Myocyte (in vitro differentiated cells): ENCODE measurements at regions not wholly inside any gene's neighbourhood (a gene's known extent, or its start where the extent isn't known, plus 50 kb on each side); places are given as distances from the start of the nearest gene placed in this dataset.

Experiments used
- DNase-seq: peaks from one replicate; pipeline ENCODE4 v3.0.0-alpha.2; 2012; ENCODE audit warnings: low read depth

DNA sequence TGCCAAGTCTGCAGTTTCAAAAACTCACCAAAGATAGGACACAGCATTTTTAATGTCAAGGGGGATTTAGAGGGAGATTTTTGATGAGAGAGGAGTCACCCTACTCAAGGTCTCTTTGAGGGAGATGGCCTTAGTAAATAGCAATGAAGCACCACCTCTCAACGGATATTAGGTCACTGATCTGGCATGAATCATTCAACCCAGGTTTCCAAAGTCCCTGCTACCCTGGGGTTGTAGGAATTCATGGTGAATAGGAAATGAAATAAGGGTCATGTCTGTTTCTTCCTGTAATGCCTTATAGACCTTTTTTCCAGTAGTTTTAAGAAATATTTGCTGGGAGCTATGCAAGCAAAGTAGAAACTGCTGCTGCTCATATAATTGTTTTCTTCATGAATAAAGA is 2154.9 kb downstream of the LRRC4C start:
- no peak for DNase-seq

- no peak for DNase-seq
Measured at GRCh38 chr11:39294648-39295047, 2164.8 kb downstream of the LRRC4C start.

GRCh38 chr11:39288011-39288410 is 2171.4 kb downstream of the LRRC4C start:
- DNase-seq = no peak

DNA sequence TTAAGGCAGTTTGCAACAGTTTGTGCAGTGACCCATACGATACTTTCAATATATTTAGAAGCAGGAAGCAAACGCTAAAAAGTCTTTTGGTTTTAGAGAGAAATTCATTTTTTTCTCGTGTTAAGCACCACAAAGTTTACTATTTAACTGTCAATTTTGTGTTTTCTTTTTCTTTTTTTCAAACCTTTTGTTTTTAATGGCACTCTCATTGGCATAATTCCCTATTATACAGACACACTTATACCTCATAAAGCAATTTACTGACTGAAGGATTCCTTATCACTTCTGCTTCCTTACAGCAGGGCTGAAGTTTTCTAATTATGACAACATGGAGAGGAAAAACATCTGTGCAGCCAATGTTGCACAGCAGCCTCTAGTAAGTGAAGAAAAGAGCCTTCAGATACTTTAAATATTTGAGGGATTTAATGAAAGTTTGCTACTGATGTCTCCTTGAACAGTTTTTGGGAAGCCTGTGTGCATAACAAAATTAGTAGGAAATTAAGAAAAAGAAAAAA is 2191.2 kb downstream of the LRRC4C start:
- no peak for DNase-seq

GRCh38 chr11:39255648-39256047 is 2203.8 kb downstream of the LRRC4C start:
- no peak for DNase-seq

DNA sequence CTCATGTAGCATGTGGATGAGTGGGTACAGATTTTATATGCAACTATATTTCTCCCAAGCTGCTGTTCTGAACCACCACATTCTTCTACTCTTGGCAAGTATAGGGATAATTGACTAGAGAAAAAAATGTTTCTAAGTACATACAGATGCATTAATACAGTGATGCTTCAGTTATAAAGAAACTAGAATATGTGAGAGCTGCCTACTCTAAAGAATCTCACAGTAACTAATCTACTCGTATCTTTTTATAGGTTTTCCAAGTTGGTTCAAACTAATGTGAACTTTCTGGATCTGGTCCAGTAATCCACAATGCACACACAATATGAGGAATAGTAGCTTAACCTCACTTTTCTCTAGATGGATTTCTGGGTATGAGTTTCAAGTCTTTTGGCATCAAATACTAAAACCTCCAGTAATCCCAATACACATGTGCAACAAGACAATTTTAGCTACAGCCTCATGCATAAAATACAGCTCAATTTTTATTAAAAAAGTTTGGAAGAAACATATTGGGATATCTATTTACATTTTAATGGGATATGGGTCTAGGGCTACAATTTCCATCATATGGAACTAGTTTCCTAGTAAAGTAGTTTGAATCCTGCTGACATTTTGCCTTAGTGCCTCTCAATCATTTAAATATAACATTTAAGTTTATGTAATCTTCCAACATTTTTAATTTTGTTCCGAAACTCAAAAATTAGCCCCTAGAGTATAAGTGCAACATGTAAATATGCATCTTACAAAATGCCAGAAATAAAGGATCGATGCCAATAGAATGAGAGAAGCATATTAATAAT is 2209.7 kb downstream of the LRRC4C start:
- DNase-seq = no peak

GRCh38 chr11:39247570-39248137 is 2211.8 kb downstream of the LRRC4C start:
- DNase-seq = no peak

DNA sequence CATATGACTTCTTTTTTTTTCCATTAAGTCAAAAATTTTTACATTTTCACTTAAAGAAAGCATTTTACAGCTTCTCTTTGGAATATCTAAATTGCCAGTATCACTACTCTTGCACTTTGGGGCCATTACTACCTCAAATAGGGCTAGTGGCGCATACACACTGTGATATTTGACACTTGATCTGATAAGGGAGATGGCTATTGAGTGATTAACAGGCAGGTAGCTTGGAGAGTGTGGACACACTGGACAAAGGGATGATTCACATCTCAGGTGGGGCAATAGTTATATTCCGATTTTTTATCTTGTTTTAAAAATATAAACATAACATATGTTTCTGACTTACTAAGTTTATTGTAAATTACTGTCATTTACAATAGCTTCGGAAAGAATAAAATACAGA is 2219.9 kb downstream of the LRRC4C start:
- DNase-seq = no peak

GRCh38 chr11:39236916-39237315 is 2222.5 kb downstream of the LRRC4C start:
- DNase-seq = no peak

DNA sequence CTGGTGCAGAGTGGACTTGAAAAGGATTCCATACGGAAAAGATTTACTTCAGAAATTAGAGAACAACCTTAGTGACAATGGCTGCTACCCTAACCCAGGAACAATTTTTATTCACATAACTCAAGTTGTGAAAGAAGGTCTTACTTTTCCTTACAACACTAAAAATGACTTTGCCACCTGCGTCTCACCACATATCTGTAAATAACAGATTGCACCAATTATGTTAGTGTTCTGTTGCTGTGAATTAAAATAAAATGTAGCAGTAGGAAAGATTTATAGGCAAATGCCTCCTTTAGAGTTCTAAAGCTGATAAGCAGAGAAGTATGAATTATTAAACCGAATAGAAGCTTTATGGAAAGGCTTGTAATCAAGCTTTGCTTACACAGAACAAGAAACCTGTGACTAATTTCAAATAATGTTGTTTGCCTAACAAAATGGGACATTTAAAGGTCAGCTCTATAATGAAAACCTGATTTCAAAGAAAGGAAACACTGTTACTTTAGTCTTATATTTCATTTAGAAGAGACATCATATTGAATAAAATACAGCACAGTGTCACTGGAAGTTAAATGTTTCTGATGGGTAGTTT is 2237.8 kb downstream of the LRRC4C start:
- no peak for DNase-seq

- DNase-seq = no peak
Measured at GRCh38 chr11:39220501-39221230, 2238.8 kb downstream of the LRRC4C start.

DNA sequence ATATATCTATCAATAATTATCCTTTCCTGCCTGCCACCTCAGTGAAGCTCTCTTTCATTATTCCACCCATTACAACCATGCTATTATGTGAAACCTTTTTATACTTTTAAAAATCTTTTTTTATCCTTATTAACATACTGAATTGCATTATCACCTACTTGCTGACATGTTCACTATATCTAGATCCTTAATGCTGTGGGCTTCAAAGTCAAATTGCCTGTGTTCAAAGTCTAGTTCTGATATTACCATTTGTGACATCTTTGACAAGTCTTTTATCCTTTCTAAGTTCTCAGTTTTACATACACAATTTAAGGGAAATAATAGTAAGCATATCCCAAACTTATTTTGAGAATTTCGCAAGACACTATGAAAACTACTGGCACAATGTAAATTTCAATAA is 2239.4 kb downstream of the LRRC4C start:
- DNase-seq = no peak

GRCh38 chr11:39209981-39210380 is 2249.5 kb downstream of the LRRC4C start:
- DNase-seq = no peak

GRCh38 chr11:39205236-39205995 is 2254.0 kb downstream of the LRRC4C start:
- DNase-seq = no peak

GRCh38 chr11:39192671-39193070 is 2266.8 kb downstream of the LRRC4C start:
- DNase-seq = no peak

DNA sequence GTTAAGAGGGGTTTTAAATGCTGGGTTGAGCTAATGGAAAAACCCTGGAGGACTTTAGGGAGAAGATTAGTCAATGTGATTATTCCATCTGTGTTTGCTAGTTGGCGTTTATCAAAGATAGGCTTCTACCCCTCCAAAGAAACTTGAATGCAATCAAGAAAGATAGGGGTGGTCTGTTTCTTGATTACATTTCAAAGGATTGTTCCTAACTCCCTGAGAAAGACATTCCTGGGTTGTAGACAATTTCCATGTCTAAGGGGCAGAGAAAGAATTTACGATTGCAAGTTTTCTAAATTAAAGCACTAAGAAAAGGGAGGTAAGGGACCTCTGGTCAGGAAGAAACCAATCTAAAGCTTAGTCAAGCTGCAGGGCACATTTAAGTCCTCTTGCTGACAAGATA is 2268.7 kb downstream of the LRRC4C start:
- DNase-seq = no peak

DNA sequence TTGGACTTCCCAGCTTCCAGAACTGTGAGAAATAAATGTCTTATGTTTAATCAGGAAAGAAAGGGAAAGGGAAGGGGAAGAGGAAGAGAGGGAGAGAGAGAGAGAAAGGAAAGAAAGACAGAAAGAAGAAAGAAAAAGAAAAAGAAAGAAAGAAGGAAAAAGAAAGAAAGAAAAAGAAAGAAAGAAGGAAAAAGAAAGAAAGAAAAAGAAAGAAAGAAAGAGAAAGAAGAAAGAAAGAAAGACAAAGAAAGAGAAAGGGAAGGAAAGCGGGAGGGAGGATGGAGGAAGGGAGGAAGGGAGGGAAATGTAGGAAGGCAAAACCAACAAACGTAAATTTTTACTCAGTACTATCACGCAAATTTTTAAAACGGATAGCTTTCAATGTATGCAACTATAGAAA is 2281.8 kb downstream of the LRRC4C start:
- no peak for DNase-seq

GRCh38 chr11:39174965-39175364 is 2284.5 kb downstream of the LRRC4C start:
- DNase-seq = no peak

- no peak for DNase-seq
Measured at GRCh38 chr11:39174196-39174595, 2285.3 kb downstream of the LRRC4C start.

DNA sequence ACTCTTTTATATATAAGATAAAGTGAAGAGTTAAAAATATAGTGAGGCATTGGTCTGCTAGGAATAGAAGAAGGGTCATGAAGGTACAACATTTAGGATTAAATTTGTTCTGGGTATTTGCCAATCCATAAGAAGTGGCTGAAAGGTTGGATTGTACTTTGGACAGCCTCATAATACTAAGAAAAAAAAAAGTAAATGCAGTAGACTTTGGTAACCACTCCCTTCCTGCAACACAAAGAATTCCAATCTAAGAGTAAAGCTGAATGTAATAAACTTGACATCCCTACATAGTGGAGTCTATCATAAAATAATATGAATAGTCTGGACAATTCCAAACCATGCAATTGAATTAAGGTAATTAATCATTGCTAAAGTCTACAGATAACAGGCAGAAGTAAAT is 2294.4 kb downstream of the LRRC4C start:
- no peak for DNase-seq

GRCh38 chr11:39149214-39149613 is 2310.2 kb downstream of the LRRC4C start:
- no peak for DNase-seq
